Erythroblast (primary cell): ENCODE measurements at regions not wholly inside any gene's neighbourhood (a gene's known extent, or its start where the extent isn't known, plus 50 kb on each side); places are given as distances from the start of the nearest gene placed in this dataset.

Experiments
- GATA1 ChIP-seq: IDR thresholded peaks from 2 replicates; pipeline ENCODE4 v1.6.1; 2011; ENCODE audit warnings: low read depth, mild to moderate bottlenecking, control low read depth, low read length, moderate library complexity
- POLR2A ChIP-seq: IDR thresholded peaks from 2 replicates; pipeline ENCODE4 v1.6.1; 2011; ENCODE audit warnings: mild to moderate bottlenecking, low read length

DNA sequence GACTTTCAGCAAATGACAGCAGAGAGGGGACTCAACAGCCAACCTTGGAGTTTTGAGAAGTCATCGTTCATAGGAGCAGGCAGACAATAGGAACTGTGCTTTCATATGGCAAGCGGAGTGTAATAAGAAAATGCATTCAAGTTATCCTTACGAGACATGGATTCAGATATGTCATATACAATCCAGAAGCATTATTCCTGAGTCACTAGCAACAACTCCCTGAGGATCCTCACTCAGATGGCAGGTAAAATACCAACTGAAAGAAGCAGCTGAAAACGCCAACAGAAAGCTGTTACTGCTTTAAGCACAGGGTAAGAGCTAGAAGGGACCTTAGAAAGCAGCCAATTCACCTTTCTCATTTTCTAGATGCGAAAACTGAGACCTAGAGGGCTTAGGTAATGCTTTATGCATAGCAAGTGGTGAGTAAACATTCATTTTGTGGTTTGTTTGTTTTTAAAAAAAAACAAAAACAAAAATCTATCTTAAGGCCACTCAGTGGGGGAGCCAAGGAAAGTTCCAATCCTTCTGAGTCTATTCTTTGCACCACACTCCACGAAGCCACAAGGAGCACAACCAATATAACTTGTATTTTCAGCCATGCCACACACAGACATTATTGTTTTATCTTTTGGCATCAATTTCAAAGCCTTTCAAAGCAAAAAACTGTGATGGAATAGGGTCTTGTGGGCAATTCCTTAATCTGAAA lies 89.1 kb upstream of the RIOK3 start:
- TF ChIP-seq POLR2A (no peak), GATA1 (no peak)
